ENCODE measurements at regions not wholly inside any gene's neighbourhood (a gene's known extent, or its start where the extent isn't known, plus 50 kb on each side); places are given as distances from the start of the nearest gene placed in this dataset. TPM values are rescaled to one million over a fixed set of nuclear protein-coding genes. Genes with fewer than 3 reads are reported as not detected.

DNA sequence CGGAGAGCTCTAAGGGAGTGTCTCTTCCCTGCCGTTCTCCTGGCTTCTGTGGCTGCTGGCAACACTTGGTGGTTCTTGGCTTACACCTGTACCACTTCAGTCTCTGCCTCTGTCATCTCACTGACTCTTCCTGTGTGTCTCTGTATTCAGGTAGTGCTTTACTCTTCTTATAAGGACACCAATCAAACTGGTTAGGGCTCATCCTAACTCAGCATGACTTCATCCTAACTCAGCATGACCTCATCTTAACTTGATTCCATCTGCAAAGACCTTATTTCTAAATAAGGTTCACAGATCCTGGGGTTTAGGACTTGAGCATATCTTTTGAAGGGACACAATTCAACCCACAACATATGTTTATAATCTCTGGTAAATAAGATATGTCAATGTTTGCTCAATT is 51.6 kb upstream of the DSEL start:
- H3K4me2 ChIP-seq (ENCODE audit: insufficient read depth in 1 of 2, low read depth in 2 of 2, low read length in 2 of 2): no peak overlapping the region
- no peaks in the 10 kb centered on the region for H3K79me1 ChIP-seq (ENCODE audit: low read depth, low read length)
- no peak overlapping the region for H2BK5ac ChIP-seq (ENCODE audit: low read depth, low read length)
- no peak overlapping the region for H3K14ac ChIP-seq (ENCODE audit: insufficient read length)
- POLR2A ChIA-PET (ENCODE audit: partially characterized antibody): no interaction called here
- no peak overlapping the region for H2BK120ac ChIP-seq (replicated peaks; ENCODE audit: low read depth, low read length)
- no peak overlapping the region for H3K27ac ChIP-seq (ENCODE audit: low read depth, low read length)
- H4K91ac ChIP-seq (replicated peaks; ENCODE audit: insufficient read length, low read length): no peak overlapping the region
- peaks cover 0 to 3% (median 0%) of the 10 kb centered on the region in 4 experiments; a peak in 1 of 7 replicates for H3K4me1 ChIP-seq (replicated peaks in 1 of 4; ENCODE audit: control insufficient read depth in 3 of 4, insufficient read depth in 4 of 4, low read length in 3 of 4)
- H2BK15ac ChIP-seq (ENCODE audit: low read length): no peak overlapping the region
- H3K79me2 ChIP-seq (ENCODE audit: control insufficient read depth in 1 of 2, insufficient read depth in 2 of 2, low read length in 2 of 2): no peaks in the 10 kb centered on the region
- no peak overlapping the region for H2BK20ac ChIP-seq (ENCODE audit: low read length)
- H3K36me3 ChIP-seq (ENCODE audit: control insufficient read depth in 2 of 4, insufficient read depth in 4 of 4, low read length in 3 of 4): no peaks in the 10 kb centered on the region
- no peak overlapping the region for H3K23ac ChIP-seq (ENCODE audit: insufficient read length)
- no peak overlapping the region for H3K4me3 ChIP-seq (ENCODE audit: extremely low read depth in 1 of 4, insufficient read depth in 2 of 4, low read depth in 3 of 4, low read length in 4 of 4)
- no peaks in the 10 kb centered on the region for H3K23me2 ChIP-seq (ENCODE audit: low read depth, low read length)
- H3K9ac ChIP-seq (replicated peaks in 1 of 4; ENCODE audit: extremely low read depth in 1 of 4, low read depth in 3 of 4, low read length in 3 of 4): no peak overlapping the region
- H2AFZ ChIP-seq (ENCODE audit: low read length): no peak overlapping the region
- CTCF ChIA-PET (ENCODE audit: partially characterized antibody): no interaction called here
- no peak overlapping the region; the same call in 1 of the 2 replicates for H2BK12ac ChIP-seq (ENCODE audit: low read depth, low read length)
- WGBS, 2 experiments (ENCODE audit: extremely low coverage in 1 of 2, insufficient coverage in 1 of 2, insufficient read length in 1 of 2, insufficient replicate concordance in 2 of 2, low coverage in 1 of 2, low lambda C conversion rate in 2 of 2, missing lambda C conversion rate in 1 of 2): 79% methylated on average over 2 of the region's 2 CpGs; no CpG with 5 or more reads in 1 of the 2 experiments
- H3K27me3 ChIP-seq (replicated peaks in 1 of 4; ENCODE audit: control insufficient read depth in 3 of 4, extremely low read depth in 1 of 4, insufficient read depth in 3 of 4, low read length in 3 of 4): no peaks in the 10 kb centered on the region
- H4K8ac ChIP-seq (ENCODE audit: extremely low read depth, insufficient read depth, low read length): no peak overlapping the region
- no peak for TF ChIP-seq RNF2 (IDR thresholded peaks at IDR 0.05; ENCODE audit: borderline replicate concordance, low read depth, low read length, missing control alignments, poor library complexity, severe bottlenecking)
- TF ChIP-seq CREB1 (IDR thresholded peaks at IDR 0.05): 0 out of 2 replicates have a peak, but pooled peaks have one; percentile 31
- no peak overlapping the region for H4K5ac ChIP-seq (ENCODE audit: insufficient read length, low read depth, low read length)
- no peak overlapping the region for H3K18ac ChIP-seq (ENCODE audit: extremely low read depth, low read length)
- H3K4ac ChIP-seq (replicated peaks; ENCODE audit: insufficient read length, low read depth, low read length): no peak overlapping the region
- no peak for DNase-seq (ENCODE audit: low read depth in 1 of 2, low spot score in 2 of 2)
- no peak overlapping the region for H3K56ac ChIP-seq (replicated peaks; ENCODE audit: insufficient read length, low read depth, low read length)
- H4K20me1 ChIP-seq (replicated peaks in 1 of 2; ENCODE audit: control insufficient read depth in 1 of 2, insufficient read depth in 2 of 2, low read length in 2 of 2): no peaks in the 10 kb centered on the region
- H2AK5ac ChIP-seq (ENCODE audit: low read depth, low read length): no peak overlapping the region
- no peaks in the 10 kb centered on the region for H3K9me3 ChIP-seq (ENCODE audit: insufficient read depth in 2 of 2, low read depth in 1 of 2, low read length in 1 of 2)
- peak; percentile 77 for FAIRE-seq

Small RNA genes lying in the stretch of these regions (small RNA-seq; reads per million reads assigned to genes)
- gene AC067819.1 (ENCODE audit: insufficient read depth): not detected
